H4 (cell line): ENCODE measurements at regions not wholly inside any gene's neighbourhood (a gene's known extent, or its start where the extent isn't known, plus 50 kb on each side); places are given as distances from the start of the nearest gene placed in this dataset.
"Not testable (repeated sequence)": the region's sequence is repeated elsewhere in the genome, so short reads cannot be mapped to it uniquely, and the experiment has no call there.

ENCODE experiments used
- DNase-seq: peaks from one replicate; pipeline ENCODE4 v3.0.0-alpha.2; 2015; ENCODE audit warnings: low spot score

DNA sequence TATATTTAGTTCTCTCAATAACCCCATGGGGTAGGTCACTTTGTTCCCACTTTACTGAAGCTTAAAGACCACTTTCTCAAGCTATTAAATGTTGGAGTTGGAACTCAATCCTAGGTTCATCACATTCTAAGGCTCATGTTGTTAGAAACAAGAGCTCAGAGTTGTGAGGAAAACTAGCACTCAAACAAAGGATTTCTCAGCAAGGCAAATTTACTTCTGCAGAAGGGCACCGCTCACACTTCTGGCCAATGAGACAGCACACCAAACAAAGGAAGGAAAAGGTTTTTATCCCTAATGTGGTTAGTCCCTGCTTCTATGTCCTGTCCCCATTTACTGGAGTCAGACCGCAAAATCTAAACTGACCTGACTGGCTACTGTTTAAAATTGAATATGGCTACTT, 214.6 kb upstream of the PHF14 start:
- no peak for DNase-seq

DNA sequence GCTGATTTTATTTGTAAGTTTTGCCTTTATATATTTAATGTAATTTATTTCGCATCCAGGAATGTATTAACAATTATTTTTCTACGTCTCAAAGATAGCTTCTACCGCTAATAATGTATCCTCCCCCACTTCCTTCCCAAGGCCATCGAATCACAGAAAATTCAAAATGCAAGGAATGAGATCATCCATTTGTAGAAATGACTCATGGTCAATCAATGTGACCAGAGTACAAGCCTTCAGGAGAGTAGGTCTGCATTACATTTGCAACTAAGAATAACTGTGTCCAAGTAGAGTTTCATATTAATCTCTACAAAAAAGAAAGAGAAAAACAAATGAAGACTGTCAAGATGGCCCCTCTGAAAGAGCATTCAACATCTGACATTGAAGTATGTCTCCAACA, 205.9 kb upstream of the PHF14 start:
- peak; percentile 43 for DNase-seq

DNA sequence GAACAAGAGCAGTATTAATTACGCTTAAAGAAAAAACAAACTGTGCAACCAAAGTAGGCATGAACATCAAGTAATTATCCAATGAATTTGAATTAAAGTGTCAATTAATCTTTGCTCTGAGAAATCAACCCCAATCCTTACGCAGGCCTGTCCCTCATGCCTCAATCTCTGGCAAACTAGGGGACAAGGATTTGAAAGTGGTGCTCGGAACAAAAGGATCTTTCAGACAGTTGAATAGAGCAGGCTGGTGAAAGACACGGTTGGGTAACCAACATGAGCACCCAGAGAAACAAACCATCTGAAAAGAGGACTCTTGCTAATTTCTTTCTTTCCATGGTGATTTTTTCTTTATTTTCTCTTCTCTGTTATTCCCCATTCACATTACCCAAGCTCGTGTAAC, 203.5 kb upstream of the PHF14 start:
- no peak for DNase-seq

DNA sequence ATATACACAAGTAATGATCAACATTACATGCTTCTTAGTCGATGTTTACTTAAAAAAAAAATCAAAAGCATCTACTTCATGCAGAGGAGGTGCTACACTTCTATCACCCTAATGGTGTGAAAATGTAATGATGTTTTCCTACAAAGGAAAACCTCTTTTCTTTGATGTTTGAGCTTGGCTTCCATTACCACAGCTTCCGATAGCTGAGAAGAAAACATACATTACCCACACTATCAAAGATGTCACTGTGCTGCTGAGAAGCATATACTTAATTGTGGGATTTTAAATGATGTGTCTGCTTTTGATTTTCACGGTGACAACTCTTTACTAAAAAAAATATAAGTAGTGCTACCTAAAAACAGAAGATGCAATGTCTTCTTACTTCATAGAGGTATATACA, 200.2 kb upstream of the PHF14 start:
- no peak for DNase-seq

DNA sequence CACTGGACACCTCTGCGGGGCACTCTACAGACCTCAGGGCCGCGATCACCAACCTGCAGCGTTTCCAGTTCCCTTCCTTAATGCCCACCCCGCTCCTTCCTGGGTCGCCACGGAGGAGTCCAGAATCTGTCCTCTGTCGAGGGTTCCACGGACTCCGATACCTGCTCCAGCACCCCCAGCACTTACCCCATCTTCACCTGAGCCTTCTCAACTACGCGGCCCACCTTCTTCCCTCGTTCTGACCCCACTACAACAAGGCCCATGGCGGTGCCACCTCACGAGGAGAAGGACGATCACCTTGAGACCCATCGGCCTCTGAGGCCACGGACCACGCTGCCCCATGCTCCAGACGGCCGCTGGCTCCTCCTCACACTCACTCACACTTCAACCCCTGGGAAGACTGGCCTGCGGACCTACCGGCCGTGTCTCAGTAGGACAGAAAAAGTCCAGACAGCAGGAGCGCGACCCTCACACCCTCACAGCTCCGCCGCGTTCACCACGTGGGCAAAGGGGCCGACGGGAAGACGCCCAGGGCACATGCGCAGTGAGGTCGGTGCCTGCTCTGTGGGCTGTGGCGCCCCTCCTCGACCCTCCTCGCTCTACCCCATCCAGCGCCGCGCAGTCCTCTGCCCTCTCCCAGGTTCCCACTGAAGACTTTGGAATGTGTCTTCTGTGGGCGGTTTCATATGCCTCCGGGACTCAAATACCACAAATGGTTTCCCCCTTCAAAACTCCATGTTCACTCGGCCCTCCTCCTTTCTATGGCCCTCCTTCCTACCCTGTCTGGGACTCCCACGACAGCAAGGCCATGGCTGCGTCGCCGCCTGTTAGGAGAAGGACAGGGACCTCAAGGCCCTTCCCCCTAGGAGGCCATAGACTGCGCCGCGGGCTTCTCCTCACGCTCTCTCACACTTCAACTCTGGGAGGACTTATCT, 193.9 kb upstream of the PHF14 start:
- DNase-seq: no peak

DNA sequence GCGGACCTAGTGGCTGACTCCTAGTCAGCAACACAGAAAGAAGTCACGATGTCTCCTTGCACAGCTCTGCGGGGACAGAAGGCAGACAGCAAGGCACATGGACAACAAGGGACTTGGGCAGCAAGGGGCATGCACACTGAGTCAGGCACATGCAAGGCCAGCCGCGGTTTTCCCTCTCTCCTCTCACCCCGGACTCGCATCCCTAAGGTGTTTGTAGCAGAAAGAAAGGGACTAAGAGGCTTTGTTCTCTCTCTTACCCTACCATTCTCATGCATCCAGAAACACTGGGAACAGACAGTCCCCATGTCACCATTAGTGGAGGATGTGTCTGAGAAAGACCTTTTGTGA, 193.3 kb upstream of the PHF14 start:
- DNase-seq: no peak

DNA sequence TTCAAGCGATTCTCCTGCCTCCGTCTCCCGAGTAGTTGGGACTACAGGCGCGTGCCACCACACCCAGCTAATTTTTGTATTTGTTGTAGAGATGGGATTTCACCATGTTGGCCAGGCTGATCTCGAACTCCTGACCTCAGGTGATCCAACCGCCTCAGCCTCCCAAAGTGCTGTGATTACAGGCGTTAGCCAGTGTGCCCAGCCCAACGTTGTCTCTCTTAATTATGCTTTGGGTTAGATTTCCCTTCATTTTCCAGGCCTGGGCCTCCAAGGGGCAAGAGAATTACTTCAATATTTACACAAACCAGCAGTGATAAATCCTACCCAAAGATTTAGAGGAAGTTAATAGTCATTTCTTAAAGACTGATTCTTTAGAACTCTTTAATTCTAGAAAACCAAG, 186.7 kb upstream of the PHF14 start:
- DNase-seq: not testable (repeated sequence)

DNA sequence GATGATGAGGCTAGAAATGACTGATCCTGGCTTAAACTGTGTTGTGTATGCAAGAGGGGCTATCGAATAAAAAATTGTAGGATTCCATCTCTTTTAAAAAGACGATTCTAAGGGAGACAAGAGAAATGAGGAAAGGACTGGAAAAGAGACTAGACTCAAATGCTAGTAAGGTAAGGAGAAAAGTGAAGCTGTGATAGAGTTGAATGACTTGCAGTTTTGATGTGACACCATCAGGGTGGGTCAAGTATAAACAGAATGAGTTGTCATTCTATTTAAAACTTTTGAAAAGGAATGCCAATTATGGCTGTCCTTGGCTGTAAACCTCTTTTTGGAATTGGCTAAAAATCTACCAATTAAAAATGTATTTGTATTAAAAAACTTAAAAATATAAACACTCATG, 184.5 kb upstream of the PHF14 start:
- peak; percentile 68 for DNase-seq

DNA sequence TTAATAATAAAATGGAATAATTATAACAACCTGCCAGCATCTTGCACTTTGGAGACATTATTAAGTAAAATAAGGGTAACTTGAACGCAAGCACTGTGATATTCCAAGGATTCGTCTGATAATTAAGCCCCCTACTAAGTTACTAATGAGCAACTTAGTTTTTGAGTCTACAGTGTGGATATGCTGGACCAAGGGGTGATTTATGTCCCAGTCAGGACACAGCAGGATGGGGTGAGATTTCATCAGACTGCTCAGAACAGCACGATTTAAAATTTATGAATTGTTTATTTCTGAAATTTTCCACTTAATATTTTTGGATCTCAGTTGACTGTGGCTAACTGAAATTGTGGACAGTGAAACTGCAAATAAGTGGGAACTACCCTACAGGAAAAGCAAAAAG, 182.8 kb upstream of the PHF14 start:
- DNase-seq: no peak

DNA sequence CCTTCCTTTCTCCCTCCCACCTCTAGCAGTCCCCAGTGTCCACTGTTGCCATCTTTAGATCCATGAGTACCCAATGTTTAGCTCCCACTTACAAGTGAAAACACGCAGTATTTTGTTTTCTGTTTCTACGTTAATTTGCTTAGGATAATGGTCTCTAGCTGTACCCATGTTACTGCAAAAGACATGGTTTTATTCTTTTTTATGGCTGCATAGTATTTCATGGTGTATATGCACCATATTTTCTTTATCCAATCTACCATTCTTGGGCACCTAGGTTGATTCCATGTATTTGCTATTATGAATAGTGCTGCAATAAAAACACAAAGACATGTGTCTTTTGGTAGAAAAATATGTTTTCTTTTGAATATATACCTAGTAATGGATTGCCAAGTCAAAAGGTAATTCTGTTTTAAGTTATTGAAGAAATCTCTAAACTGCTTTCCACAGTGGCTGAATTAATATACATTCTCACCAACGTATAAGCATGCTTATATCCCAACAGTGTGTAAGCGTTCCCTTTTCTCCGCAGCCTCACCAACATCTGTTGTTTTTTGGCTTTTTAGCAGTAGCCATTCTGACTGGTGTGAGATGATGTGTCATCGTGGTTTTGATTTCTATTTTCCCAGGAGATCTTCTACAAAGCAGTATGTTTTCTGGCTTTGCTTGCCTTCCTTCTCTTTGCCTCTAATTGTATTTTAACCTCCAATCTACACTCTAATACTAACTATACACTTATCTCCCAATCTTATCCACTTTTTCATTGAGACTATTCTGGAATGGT, 179.5 kb upstream of the PHF14 start:
- no peak for DNase-seq

DNA sequence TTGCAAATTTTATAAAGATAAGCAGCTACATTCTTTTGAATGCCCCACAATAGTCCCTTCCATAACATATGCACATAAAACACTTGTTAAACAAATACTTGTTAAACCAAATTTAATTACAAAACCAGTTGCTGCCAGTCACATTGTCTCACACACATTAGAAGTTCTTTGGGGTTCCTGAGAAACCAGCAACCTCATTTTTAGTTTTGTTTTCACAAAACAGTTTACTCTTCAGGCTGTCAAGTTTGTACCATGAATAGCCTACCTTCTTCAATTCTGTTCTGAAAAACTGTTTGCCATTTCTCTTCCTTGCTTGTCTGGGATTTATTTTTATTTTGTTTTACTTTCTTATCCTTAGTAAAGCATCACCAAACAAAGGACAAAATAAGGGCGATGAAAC, 176.5 kb upstream of the PHF14 start:
- no peak for DNase-seq

DNA sequence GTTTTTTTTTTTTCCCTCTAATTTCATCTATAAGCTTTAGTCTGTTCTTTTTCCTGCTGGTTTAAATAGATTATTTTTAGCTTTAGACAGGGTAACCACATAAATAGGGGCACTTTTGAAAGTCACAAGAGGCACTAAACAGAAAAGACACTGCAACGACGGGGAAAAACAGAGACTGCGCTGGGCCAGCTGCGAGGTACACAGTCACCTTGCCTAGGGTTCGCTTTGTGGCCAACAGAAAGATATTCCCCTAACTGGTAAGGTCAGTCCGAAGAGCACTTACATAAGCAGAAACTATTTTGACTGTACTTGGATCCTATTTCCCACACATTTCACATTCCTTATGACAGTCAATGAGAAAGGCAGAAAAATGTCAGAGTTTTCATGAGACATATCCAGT, 175.6 kb upstream of the PHF14 start:
- DNase-seq: no peak

DNA sequence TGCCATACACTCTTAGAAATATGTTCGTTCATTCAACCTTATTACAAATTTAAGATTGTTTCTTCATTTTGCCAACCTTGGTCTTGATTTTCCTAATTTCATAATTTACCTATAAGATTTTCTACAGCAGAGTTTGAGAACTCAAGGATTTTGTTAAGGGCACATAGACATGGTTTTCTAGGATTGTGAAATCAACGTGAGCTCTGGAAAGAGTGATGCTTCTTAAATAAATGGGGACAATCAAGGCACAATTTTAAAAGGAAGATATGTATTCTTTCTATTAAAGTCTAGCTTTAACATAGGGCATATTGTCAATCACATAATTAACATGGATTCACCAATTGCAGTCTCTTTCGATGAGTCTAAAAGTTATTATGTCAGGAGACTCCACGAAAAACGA, 174.2 kb upstream of the PHF14 start:
- no peak for DNase-seq

DNA sequence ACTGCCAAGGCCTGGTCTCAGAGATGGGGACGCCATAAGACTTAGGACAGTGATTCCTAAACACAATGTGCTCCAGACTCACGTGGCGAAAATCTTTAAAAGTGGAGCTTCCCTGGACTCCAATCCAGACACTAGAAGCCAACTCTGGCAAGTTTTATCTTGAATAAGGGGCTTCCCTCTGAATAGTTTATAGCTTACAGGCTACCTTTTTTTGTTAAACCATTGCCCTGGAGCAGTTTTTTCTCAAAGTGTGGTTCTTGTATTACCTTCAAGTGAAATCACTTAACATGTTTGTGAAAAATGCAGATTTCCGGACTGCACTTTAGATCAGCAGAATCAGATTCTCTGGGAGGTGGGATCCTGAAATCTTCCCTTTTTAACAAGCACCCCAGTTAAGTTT, 171.7 kb upstream of the PHF14 start:
- DNase-seq: no peak

DNA sequence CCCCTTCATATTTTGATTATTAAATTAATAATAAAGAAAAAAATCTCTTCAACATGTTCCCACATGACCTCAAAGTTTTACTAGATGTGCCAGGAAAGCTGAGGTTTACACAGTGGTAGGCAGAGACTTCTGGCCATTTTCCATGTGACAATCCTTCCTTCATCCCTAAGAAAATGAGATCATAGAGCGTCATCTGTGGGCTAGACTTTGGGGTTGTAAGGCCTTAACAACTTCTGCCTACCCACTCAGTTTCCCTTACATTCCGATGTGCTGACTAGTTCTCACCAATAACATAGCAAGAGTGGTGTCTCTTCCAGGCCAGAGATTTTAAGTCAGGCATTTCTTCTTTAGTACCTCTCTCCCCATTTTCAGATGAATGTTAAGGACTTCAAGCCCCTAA, 171.1 kb upstream of the PHF14 start:
- DNase-seq: peak; percentile 94

DNA sequence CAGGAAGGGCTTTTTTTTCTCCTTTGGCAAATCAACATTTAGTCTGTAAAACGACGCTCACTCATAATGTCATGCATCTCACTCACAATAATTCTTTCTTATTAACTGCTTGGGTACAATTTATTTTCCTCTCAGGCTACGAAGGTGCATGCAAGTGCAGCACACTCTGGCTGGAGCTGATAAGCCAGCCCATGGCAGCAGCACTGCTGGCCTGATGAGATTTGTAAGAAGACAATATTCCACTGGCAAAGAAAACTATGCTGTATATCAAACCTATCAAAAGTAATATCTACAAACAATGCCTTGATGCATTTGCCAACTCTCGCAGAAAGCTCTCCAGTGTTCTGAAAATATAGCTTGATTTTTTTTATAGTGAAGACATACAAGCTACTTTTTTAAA, 170.0 kb upstream of the PHF14 start:
- DNase-seq: no peak

DNA sequence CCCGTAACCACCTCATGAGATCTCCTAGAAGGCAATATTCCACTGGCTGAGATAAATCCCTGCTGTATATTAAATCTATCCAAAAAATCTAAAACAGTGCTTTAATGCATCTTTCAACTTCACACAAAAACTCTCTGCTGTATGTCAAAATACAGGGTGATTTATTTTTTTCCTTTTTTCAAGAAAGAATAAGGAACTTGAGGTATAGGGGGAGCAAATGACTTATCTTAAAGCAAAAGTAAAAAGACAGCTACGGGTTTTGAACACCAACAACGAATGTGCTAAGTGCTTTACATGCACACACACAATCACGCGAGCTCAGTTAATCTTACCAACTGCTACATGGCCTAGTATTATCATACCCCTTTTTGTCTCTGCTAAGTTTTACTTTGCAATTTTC, 168.9 kb upstream of the PHF14 start:
- DNase-seq: no peak

DNA sequence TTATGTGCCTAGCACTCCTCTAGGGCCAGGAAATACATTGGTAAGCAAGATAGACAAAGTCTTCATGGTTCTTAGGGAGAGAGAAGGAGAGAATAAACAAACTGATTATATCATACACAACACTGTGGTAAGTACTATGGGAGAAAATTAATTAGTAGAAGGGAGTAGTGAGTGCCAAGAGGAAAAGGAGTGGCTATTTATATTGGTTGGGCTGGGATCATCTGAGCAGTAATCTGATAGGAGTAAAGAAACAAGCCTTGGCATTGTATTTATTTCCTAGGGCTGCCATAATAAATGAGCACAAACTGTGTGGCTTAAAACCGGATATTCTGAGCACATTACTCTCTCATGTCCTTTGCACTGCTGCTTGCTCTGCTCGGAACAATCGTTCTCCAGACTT, 158.1 kb upstream of the PHF14 start:
- DNase-seq: peak; percentile 32

DNA sequence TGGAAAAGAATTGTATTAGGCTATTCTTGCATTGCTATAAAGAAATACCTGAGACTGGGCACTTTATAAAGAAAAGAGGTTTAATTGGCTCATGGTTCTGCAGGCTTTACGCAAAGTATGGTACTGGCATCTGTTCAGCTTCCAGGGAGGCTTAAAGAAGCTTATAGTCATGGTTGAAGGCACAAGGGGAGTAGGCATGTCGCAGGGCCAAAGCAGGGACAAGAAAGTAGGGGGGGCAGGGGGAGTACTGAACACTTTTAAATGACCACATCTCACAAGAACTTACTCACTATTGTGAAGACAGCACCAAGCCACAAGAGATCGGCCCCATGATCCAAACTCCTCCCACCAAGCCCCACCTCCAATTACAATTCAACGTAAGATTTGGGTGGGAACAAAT, 152.5 kb upstream of the PHF14 start:
- no peak for DNase-seq

DNA sequence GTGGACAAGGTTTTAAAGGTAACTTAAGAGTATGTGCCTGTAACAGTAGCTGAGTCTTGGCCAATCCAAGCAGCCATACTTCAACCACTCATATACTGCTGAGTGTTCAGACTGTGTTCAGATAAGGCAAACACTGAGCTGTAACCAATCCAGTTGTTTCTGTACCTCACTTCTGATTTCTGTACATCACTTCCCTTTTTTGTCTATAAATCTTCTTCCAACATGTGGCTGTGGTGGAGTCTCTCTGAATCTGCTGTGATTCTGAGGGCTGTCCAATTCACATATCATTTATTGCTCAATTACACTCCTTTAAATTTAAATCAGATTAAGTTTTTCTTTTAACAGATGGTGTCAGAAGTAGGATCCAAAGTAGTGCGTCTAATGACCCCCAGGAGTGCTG, 149.5 kb upstream of the PHF14 start:
- DNase-seq: no peak

DNA sequence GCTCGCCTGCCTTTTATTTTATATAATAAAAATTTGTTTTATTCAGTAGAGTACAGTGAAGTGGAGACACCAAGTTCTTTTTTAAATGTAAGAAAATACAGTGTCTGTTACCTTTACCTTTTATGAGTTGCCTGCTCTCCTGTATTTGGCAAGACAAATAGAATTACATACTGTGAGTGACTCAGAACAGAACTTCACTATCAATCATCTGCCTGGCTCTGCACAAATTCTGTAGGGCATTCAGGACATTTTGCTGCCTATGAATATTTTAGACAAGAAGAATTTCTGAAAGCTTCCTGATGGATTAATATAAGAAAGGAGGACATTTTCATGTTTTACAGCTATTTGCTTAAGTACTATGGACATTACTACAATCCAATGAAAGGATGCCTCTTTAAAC, 135.4 kb upstream of the PHF14 start:
- DNase-seq: no peak

DNA sequence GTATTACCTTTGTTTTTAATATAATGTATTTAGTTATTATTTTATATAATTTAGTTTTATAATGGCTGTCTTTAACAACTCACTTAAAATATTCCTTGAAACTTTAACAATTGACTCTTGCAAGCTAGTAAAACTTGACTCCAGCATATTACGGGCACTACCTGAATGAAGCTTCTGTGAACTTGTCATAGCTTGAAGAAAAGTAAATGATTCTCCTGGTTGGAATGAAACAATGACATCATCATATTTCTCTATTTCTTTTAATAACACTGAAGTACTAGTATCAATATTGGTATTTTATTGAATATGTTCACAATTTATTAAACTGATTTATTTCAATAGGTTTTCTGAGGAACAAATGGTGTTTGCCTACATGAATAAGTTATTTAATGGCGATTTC, 128.4 kb upstream of the PHF14 start:
- DNase-seq: no peak

DNA sequence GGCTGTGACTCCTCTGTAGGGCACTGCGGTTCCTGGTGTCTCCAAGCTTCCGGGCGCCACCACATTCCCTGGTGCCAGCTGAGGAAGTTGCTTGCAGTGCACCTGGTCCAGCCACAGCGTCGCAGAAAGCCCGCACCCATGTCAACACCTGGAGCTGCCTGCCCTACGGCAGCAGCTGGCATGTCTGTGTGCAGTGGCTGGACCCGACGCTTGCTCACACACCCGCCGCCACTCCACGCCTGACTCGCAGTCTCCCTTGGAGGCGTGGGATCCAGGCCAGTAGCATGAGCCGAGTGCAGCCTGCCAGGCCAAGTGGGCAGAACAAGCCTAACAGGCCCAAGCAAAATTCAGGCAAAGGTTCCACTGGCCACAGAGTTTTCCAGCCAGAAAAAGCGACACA, 118.1 kb upstream of the PHF14 start:
- no peak for DNase-seq
